ENCODE measurements at regions not wholly inside any gene's neighbourhood (a gene's known extent, or its start where the extent isn't known, plus 50 kb on each side); places are given as distances from the start of the nearest gene placed in this dataset.

GRCh38 chr4:11495291-11495690 lies 66.6 kb upstream of the HS3ST1 start:
- H4K20me1 ChIP-seq (ENCODE audit: insufficient read depth, low read length): no peaks in the 10 kb centered on the region
- no peak overlapping the region for H2AFZ ChIP-seq (ENCODE audit: low read length)
- no peak overlapping the region for H3K9ac ChIP-seq (ENCODE audit: insufficient read depth, low read depth, low read length)
- peaks cover 28% of the 10 kb centered on the region for H3K9me3 ChIP-seq (ENCODE audit: low read length)
- H3K36me3 ChIP-seq (replicated peaks in 1 of 2; ENCODE audit: control insufficient read depth in 1 of 2, insufficient read depth in 2 of 2, low read length in 2 of 2): no peaks in the 10 kb centered on the region
- no peak overlapping the region for H3K4me3 ChIP-seq (replicated peaks in 1 of 3; ENCODE audit: insufficient read depth in 1 of 3, low read depth in 2 of 3, low read length in 3 of 3)
- ChIA-PET CTCF (ENCODE audit: low intra/inter-chr PET ratio, low total read pairs) (no interaction called here), POLR2A (no interaction called here)
- no peak for ATAC-seq
- no peaks in the 10 kb centered on the region for H3K79me2 ChIP-seq (ENCODE audit: insufficient read depth, low read length)
- BruUV-seq (replicated peaks): no TSS peak
- DNase-seq (ENCODE audit: low spot score): no peak
- no peaks in the 10 kb centered on the region for H3K4me1 ChIP-seq (ENCODE audit: insufficient read depth, low read length)
- H3K4me2 ChIP-seq (ENCODE audit: low read depth, low read length): no peak overlapping the region
- no peak overlapping the region for H3K27ac ChIP-seq (ENCODE audit: extremely low read length, insufficient read depth, low read length)
- in situ Hi-C loops (cut with HindIII; ENCODE audit: extremely low pct_ligation_motif_present, low pct_unique_long_range_greater_than_20kb): no loop called here
- no peaks in the 10 kb centered on the region for H3K27me3 ChIP-seq (ENCODE audit: control insufficient read depth in 1 of 2, insufficient read depth in 2 of 2, low read length in 2 of 2)
- no peak for FAIRE-seq
- intact Hi-C loops (cut with micrococcal nuclease; ENCODE audit: unreplicated experiment): loop anchor here (5.0 kb wide), 1 partner anchor 243 kb away; no protein-coding TSS in a partner anchor
- no peak for TF ChIP-seq PBX3 (CRISPR knock-in tag; IDR thresholded peaks at IDR 0.05; ENCODE audit: borderline replicate concordance)
- no peak for TF ChIP-seq MLLT10 (CRISPR knock-in tag; IDR thresholded peaks at IDR 0.05)
- no peak for TF ChIP-seq ZBTB14 (CRISPR knock-in tag; IDR thresholded peaks at IDR 0.05)
- no peak for TF ChIP-seq THYN1 (CRISPR knock-in tag; IDR thresholded peaks at IDR 0.05; ENCODE audit: borderline replicate concordance, low read depth)
- TF ChIP-seq NCOA1 (CRISPR knock-in tag; IDR thresholded peaks at IDR 0.05): no peak
- TF ChIP-seq HNRNPLL (IDR thresholded peaks at IDR 0.05; ENCODE audit: low read depth, low read length, poor library complexity, severe bottlenecking): no peak
- TF ChIP-seq ZNF343 (CRISPR knock-in tag; IDR thresholded peaks at IDR 0.05): no peak
- TF ChIP-seq ZNF124 (CRISPR knock-in tag; IDR thresholded peaks at IDR 0.05): no peak
- TF ChIP-seq CENPBD1 (CRISPR knock-in tag; IDR thresholded peaks at IDR 0.05; ENCODE audit: borderline replicate concordance, low read depth): no peak
- TF ChIP-seq ZNF776 (CRISPR knock-in tag; IDR thresholded peaks at IDR 0.05): no peak
- TF ChIP-seq MTA1 (CRISPR knock-in tag; IDR thresholded peaks at IDR 0.05; ENCODE audit: borderline replicate concordance): no peak
- TF ChIP-seq ZBTB7B (CRISPR knock-in tag; IDR thresholded peaks at IDR 0.05): no peak
- TF ChIP-seq MAX (IDR thresholded peaks at IDR 0.05): no peak
- no peak for TF ChIP-seq KIAA2018 (CRISPR knock-in tag; IDR thresholded peaks at IDR 0.05; ENCODE audit: borderline replicate concordance)
- no peak for TF ChIP-seq SNAPC5 (CRISPR knock-in tag; IDR thresholded peaks at IDR 0.05; ENCODE audit: borderline replicate concordance)

Data from HepG2 (cell line).